GM19328 (cell line): ENCODE measurements at regions not wholly inside any gene's neighbourhood (a gene's known extent, or its start where the extent isn't known, plus 50 kb on each side); places are given as distances from the start of the nearest gene placed in this dataset.

Experiments
- ATAC-seq: cut with Tn5 transposase; IDR thresholded peaks from one replicate; pipeline ENCODE4 v1.9.1; 2021; ENCODE audit warnings: mild to moderate bottlenecking, moderate library complexity; ENCODE audit not compliant: unreplicated experiment

GRCh38 chr1:238171985-238172384 is 281.3 kb upstream of the ZP4 start:
- no peak for ATAC-seq

- ATAC-seq: no peak
These were observed 271.2 kb upstream of the ZP4 start for GRCh38 chr1:238161955-238162354.

- no peak for ATAC-seq
These were observed 263.2 kb upstream of the ZP4 start for GRCh38 chr1:238153939-238154338.

GRCh38 chr1:238153253-238153652 is 262.5 kb upstream of the ZP4 start:
- ATAC-seq: no peak

- ATAC-seq: no peak
These were observed 261.4 kb upstream of the ZP4 start for GRCh38 chr1:238152119-238152518.

GRCh38 chr1:238143038-238143437 is 252.3 kb upstream of the ZP4 start:
- ATAC-seq: no peak

- ATAC-seq: no peak
These were observed 250.6 kb upstream of the ZP4 start for GRCh38 chr1:238141353-238141752.

GRCh38 chr1:238139713-238140112 is 249.0 kb upstream of the ZP4 start:
- no peak for ATAC-seq

- no peak for ATAC-seq
These were observed 247.4 kb upstream of the ZP4 start for GRCh38 chr1:238138059-238138626.

- ATAC-seq: no peak
These were observed 245.3 kb upstream of the ZP4 start for GRCh38 chr1:238135708-238136664.

GRCh38 chr1:238129677-238130076 is 239.0 kb upstream of the ZP4 start:
- no peak for ATAC-seq

- no peak for ATAC-seq
These were observed 232.5 kb upstream of the ZP4 start for GRCh38 chr1:238123201-238123600.

GRCh38 chr1:238119861-238120260 is 229.1 kb upstream of the ZP4 start:
- ATAC-seq: no peak

GRCh38 chr1:238119060-238119459 is 228.3 kb upstream of the ZP4 start:
- no peak for ATAC-seq

GRCh38 chr1:238115852-238116251 is 225.1 kb upstream of the ZP4 start:
- ATAC-seq: no peak

GRCh38 chr1:238112952-238113621 is 222.4 kb upstream of the ZP4 start:
- no peak for ATAC-seq

GRCh38 chr1:238111516-238111915 is 220.8 kb upstream of the ZP4 start:
- ATAC-seq: no peak

GRCh38 chr1:238111081-238111480 is 220.4 kb upstream of the ZP4 start:
- ATAC-seq: no peak

GRCh38 chr1:238108417-238108816 is 217.7 kb upstream of the ZP4 start:
- ATAC-seq: no peak

- ATAC-seq: no peak
These were observed 216.6 kb upstream of the ZP4 start for GRCh38 chr1:238107322-238107721.

GRCh38 chr1:238104752-238105151 is 214.0 kb upstream of the ZP4 start:
- no peak for ATAC-seq

- no peak for ATAC-seq
These were observed 211.2 kb upstream of the ZP4 start for GRCh38 chr1:238101923-238102322.
